ENCODE measurements at regions not wholly inside any gene's neighbourhood (a gene's known extent, or its start where the extent isn't known, plus 50 kb on each side); places are given as distances from the start of the nearest gene placed in this dataset.

DNA sequence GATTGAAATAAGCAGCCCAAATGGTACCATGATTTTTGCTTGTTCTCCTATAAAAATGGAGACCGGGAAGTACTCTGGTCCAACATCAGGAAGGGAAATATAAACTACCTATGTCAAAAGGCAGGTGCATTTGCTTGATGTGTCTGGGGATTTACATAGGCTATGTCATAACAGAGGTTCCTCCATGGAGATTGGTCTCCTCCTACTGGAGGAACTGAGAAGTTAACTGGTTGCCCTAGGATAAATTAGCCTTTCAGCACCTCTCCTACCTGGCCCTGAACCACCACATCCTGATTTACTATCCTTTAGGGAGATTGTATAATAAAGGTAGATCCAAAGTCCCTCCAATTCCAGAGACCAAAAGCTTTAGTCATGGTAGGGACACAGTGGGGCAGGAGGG lies 1109.3 kb upstream of the B3GALT2 start:
- no peak overlapping the region for H3K9ac ChIP-seq (ENCODE audit: low read depth, low read length, poor library complexity, severe bottlenecking)
- no peaks in the 10 kb centered on the region for H3K36me3 ChIP-seq (ENCODE audit: insufficient read depth, low read length)
- H4K20me1 ChIP-seq (ENCODE audit: insufficient read depth, low read length, poor library complexity, severe bottlenecking), result no peaks in the 10 kb centered on the region
- H3K4me1 ChIP-seq (ENCODE audit: insufficient read depth, low read length, poor library complexity, severe bottlenecking), result no peaks in the 10 kb centered on the region
- TF ChIP-seq EZH2phosphoT487 (IDR thresholded peaks at IDR 0.05; ENCODE audit: borderline replicate concordance), result no peak
- TF ChIP-seq, protein P1, sequence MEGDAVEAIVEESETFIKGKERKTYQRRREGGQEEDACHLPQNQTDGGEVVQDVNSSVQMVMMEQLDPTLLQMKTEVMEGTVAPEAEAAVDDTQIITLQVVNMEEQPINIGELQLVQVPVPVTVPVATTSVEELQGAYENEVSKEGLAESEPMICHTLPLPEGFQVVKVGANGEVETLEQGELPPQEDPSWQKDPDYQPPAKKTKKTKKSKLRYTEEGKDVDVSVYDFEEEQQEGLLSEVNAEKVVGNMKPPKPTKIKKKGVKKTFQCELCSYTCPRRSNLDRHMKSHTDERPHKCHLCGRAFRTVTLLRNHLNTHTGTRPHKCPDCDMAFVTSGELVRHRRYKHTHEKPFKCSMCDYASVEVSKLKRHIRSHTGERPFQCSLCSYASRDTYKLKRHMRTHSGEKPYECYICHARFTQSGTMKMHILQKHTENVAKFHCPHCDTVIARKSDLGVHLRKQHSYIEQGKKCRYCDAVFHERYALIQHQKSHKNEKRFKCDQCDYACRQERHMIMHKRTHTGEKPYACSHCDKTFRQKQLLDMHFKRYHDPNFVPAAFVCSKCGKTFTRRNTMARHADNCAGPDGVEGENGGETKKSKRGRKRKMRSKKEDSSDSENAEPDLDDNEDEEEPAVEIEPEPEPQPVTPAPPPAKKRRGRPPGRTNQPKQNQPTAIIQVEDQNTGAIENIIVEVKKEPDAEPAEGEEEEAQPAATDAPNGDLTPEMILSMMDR (conservative IDR thresholded peaks at IDR 0.05; ENCODE audit: low read length), result peak; percentile 74
- H3K79me2 ChIP-seq (ENCODE audit: insufficient read depth, low read length), result no peaks in the 10 kb centered on the region
- H3K4me2 ChIP-seq (ENCODE audit: low read depth, low read length, poor library complexity, severe bottlenecking), result no peak overlapping the region
- no peaks in the 10 kb centered on the region for H3F3A ChIP-seq (ENCODE audit: low read depth)
- no peaks in the 10 kb centered on the region for H3K9me2 ChIP-seq (replicated peaks; ENCODE audit: low read depth, low read length)
- no peak overlapping the region for H3K4me3 ChIP-seq (ENCODE audit: low read length, poor library complexity, severe bottlenecking)
- H3K27me3 ChIP-seq (ENCODE audit: insufficient read depth, low read length, poor library complexity, severe bottlenecking), result no peaks in the 10 kb centered on the region
- no peak overlapping the region for H2AFZ ChIP-seq (ENCODE audit: low read length)
- no peaks in the 10 kb centered on the region for H3K9me3 ChIP-seq (ENCODE audit: insufficient read depth, low read depth, low read length)

DNA sequence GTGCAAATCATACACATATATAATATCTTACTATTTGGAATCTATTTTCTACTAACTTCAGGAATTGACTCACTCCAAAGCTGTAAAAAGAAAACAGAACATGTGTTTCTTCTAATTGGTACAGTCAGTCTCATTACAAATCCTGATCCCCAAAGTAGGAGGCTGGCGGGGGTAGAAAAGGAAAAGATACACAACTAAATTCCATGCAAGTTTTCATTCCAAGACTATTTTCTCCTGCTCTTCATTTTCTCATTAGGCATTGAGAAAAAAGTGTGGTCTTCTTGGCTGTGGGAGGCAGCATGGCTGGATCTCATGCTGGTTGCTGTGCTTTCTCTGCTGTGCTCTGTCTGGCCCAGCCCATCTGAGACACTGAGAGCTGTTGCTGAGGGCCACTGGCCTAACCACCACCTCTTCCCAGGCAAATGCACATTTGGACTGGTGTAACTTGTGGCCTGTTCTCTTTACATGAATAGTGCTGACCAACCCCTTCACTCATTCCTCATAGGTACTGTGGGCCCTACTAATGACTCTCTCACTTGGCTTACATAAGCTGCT lies 1107.5 kb upstream of the B3GALT2 start:
- H3K9me2 ChIP-seq (replicated peaks; ENCODE audit: low read depth, low read length), result no peaks in the 10 kb centered on the region
- no peak overlapping the region for H3K4me2 ChIP-seq (ENCODE audit: low read depth, low read length, poor library complexity, severe bottlenecking)
- peaks cover 5% of the 10 kb centered on the region for H3K4me1 ChIP-seq (ENCODE audit: insufficient read depth, low read length, poor library complexity, severe bottlenecking)
- TF ChIP-seq, protein P1 (conservative IDR thresholded peaks at IDR 0.05; ENCODE audit: low read length), result no peak
- no peak for TF ChIP-seq EZH2phosphoT487 (IDR thresholded peaks at IDR 0.05; ENCODE audit: borderline replicate concordance)
- H3K9me3 ChIP-seq (ENCODE audit: insufficient read depth, low read depth, low read length), result no peaks in the 10 kb centered on the region
- H3K79me2 ChIP-seq (ENCODE audit: insufficient read depth, low read length), result no peaks in the 10 kb centered on the region
- H3K4me3 ChIP-seq (ENCODE audit: low read length, poor library complexity, severe bottlenecking), result no peak overlapping the region
- no peaks in the 10 kb centered on the region for H3K27me3 ChIP-seq (ENCODE audit: insufficient read depth, low read length, poor library complexity, severe bottlenecking)
- no peak overlapping the region for H3K9ac ChIP-seq (ENCODE audit: low read depth, low read length, poor library complexity, severe bottlenecking)
- H3K36me3 ChIP-seq (ENCODE audit: insufficient read depth, low read length), result no peaks in the 10 kb centered on the region
- H2AFZ ChIP-seq (ENCODE audit: low read length), result no peak overlapping the region
- H3F3A ChIP-seq (ENCODE audit: low read depth), result no peaks in the 10 kb centered on the region
- no peaks in the 10 kb centered on the region for H4K20me1 ChIP-seq (ENCODE audit: insufficient read depth, low read length, poor library complexity, severe bottlenecking)

DNA sequence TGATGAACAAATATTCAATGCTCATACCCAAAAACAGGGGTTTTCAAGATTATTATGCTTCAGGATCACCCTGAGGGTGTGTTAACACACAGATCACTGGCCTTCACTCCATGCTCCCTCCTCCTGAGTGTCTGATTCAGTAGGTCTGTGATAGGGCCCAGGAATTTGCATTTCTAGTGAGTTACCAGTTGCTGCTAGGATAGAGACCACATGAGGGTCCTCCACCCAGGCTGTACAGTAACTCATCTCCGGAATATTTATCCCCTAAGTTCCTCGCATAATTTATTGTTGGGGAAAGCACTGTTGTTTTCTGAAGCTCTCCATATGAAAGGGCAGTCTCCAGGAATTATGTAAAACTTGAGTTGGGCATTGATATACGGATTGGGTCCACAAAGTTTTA lies 1106.6 kb upstream of the B3GALT2 start:
- H2AFZ ChIP-seq (ENCODE audit: low read length), result no peak overlapping the region
- no peaks in the 10 kb centered on the region for H3K36me3 ChIP-seq (ENCODE audit: insufficient read depth, low read length)
- no peaks in the 10 kb centered on the region for H3K9me2 ChIP-seq (replicated peaks; ENCODE audit: low read depth, low read length)
- H3K9ac ChIP-seq (ENCODE audit: low read depth, low read length, poor library complexity, severe bottlenecking), result no peak overlapping the region
- H3K4me2 ChIP-seq (ENCODE audit: low read depth, low read length, poor library complexity, severe bottlenecking), result no peak overlapping the region
- no peaks in the 10 kb centered on the region for H4K20me1 ChIP-seq (ENCODE audit: insufficient read depth, low read length, poor library complexity, severe bottlenecking)
- H3F3A ChIP-seq (ENCODE audit: low read depth), result no peaks in the 10 kb centered on the region
- no peaks in the 10 kb centered on the region for H3K79me2 ChIP-seq (ENCODE audit: insufficient read depth, low read length)
- peaks cover 5% of the 10 kb centered on the region for H3K4me1 ChIP-seq (ENCODE audit: insufficient read depth, low read length, poor library complexity, severe bottlenecking)
- H3K9me3 ChIP-seq (ENCODE audit: insufficient read depth, low read depth, low read length), result no peaks in the 10 kb centered on the region
- no peak for TF ChIP-seq EZH2phosphoT487 (IDR thresholded peaks at IDR 0.05; ENCODE audit: borderline replicate concordance)
- no peak overlapping the region for H3K4me3 ChIP-seq (ENCODE audit: low read length, poor library complexity, severe bottlenecking)
- no peaks in the 10 kb centered on the region for H3K27me3 ChIP-seq (ENCODE audit: insufficient read depth, low read length, poor library complexity, severe bottlenecking)

All from Loucy (cell line).